H1 (cell line): ENCODE measurements at regions not wholly inside any gene's neighbourhood (a gene's known extent, or its start where the extent isn't known, plus 50 kb on each side); places are given as distances from the start of the nearest gene placed in this dataset.
A peak's percentile ranks its signal among the peaks of the same experiment; 100 is the strongest.

Experiments used
- CTCF ChIA-PET: fragments of 300-600 bp; sonication (Branson Sonifier 250); formaldehyde crosslinking; loops from one replicate; lab custom pipeline; 2021; ENCODE audit not compliant: partially characterized antibody; lab: Charles Lee
- POLR2A ChIA-PET: fragments of 300-600 bp; sonication (Branson Sonifier 250); formaldehyde crosslinking; loops from one replicate; lab custom pipeline; 2021; ENCODE audit warnings: inconsistent platforms; ENCODE audit not compliant: partially characterized antibody; lab: Charles Lee
- DNase-seq, 2 experiments: peaks; one replicate each; pipeline versions ENCODE4 v3.0.0 to v3.0.0-alpha.2; 2010 to 2022; ENCODE audit warnings: low spot score in 2 of 2, low read depth in 1 of 2, mixed read lengths in 1 of 2
- FAIRE-seq: peaks from 2 replicates; lab custom pipeline; 2011; peaks lifted over from hg19 to GRCh38; lab: Jason Lieb, UNC
- H2AFZ ChIP-seq: 2 replicates; pipeline ENCODE4 v1.8.1; 2012; ENCODE audit warnings: low read length, inconsistent platforms
- H2AK5ac ChIP-seq: 2 replicates; pipeline ENCODE4 v1.6.1; 2013; ENCODE audit warnings: low read depth, low read length
- H2BK120ac ChIP-seq: replicated peaks from 2 replicates; pipeline ENCODE3; 2013; ENCODE audit warnings: low read depth, low read length, inconsistent platforms
- H2BK12ac ChIP-seq: 2 replicates; pipeline ENCODE4 v1.6.1; 2013; ENCODE audit warnings: low read depth, low read length
- H2BK15ac ChIP-seq: 2 replicates; pipeline ENCODE4 v1.6.1; 2013; ENCODE audit warnings: low read length
- H2BK20ac ChIP-seq: 2 replicates; pipeline ENCODE4 v1.6.1; 2013; ENCODE audit warnings: low read length
- H2BK5ac ChIP-seq: 2 replicates; pipeline ENCODE4 v1.6.1; 2013; ENCODE audit warnings: low read depth, low read length
- H3K14ac ChIP-seq: 2 replicates; pipeline ENCODE4 v1.6.1; 2013; ENCODE audit warnings: inconsistent platforms; ENCODE audit not compliant: insufficient read length
- H3K18ac ChIP-seq: 2 replicates; pipeline ENCODE4 v1.6.1; 2013; ENCODE audit warnings: low read length; ENCODE audit errors: extremely low read depth
- H3K23ac ChIP-seq: 2 replicates; pipeline ENCODE4 v1.6.1; 2013; ENCODE audit warnings: inconsistent platforms; ENCODE audit not compliant: insufficient read length
- H3K23me2 ChIP-seq: 2 replicates; pipeline ENCODE4 v1.6.1; 2013; ENCODE audit warnings: low read depth, low read length
- H3K27ac ChIP-seq: 2 replicates; pipeline ENCODE4 v1.6.1; 2011; ENCODE audit warnings: low read depth, low read length, inconsistent platforms
- H3K27me3 ChIP-seq, 4 experiments: replicated peaks in 1 of 4; 1 replicate in 1 of 4; 2 replicates in 3 of 4; pipeline versions ENCODE4 v1.6.1 to v1.8.1; 2011 to 2013; ENCODE audit warnings: low read length in 3 of 4, mild to moderate bottlenecking in 3 of 4, inconsistent platforms in 2 of 4, mixed read lengths in 2 of 4, moderate library complexity in 1 of 4; ENCODE audit not compliant: control insufficient read depth in 3 of 4, insufficient read depth in 3 of 4; ENCODE audit errors: extremely low read depth in 1 of 4
- H3K36me3 ChIP-seq, 4 experiments: 2 replicates each; pipeline versions ENCODE4 v1.6.1 to v1.8.1; 2011 to 2013; ENCODE audit warnings: mild to moderate bottlenecking in 4 of 4, low read length in 3 of 4, moderate library complexity in 2 of 4, control low read depth in 1 of 4, inconsistent platforms in 1 of 4; ENCODE audit not compliant: insufficient read depth in 4 of 4, control insufficient read depth in 2 of 4
- H3K4ac ChIP-seq: replicated peaks from 2 replicates; pipeline ENCODE3; 2013; ENCODE audit warnings: low read length, low read depth, mixed read lengths, inconsistent platforms; ENCODE audit not compliant: insufficient read length
- H3K4me1 ChIP-seq, 4 experiments: replicated peaks in 1 of 4; 1 replicate in 1 of 4; 2 replicates in 3 of 4; pipeline versions ENCODE4 v1.6.1 to v1.8.1; 2011 to 2013; ENCODE audit warnings: low read length in 3 of 4, inconsistent platforms in 2 of 4, mixed read lengths in 1 of 4; ENCODE audit not compliant: insufficient read depth in 4 of 4, control insufficient read depth in 3 of 4
- H3K4me2 ChIP-seq, 2 experiments: 2 replicates each; pipeline versions ENCODE4 v1.6.1 to v1.8.1; 2011 to 2013; ENCODE audit warnings: low read depth in 2 of 2, low read length in 2 of 2, control low read depth in 1 of 2, inconsistent platforms in 1 of 2, mild to moderate bottlenecking in 1 of 2; ENCODE audit not compliant: insufficient read depth in 1 of 2
- H3K4me3 ChIP-seq, 4 experiments: fragments of 200-600, 300-600 bp in 1 of 4; sonication (generic), shearing (Covaris generic), sonication (Bioruptor Twin) in 1 of 4; 2 replicates each; pipeline versions ENCODE4 v1.5.1 to v1.8.1; 2011 to 2016; ENCODE audit warnings: low read length in 4 of 4, low read depth in 3 of 4, control low read depth in 2 of 4, inconsistent platforms in 2 of 4, mild to moderate bottlenecking in 2 of 4, mixed read lengths in 1 of 4, moderate library complexity in 1 of 4; ENCODE audit not compliant: insufficient read depth in 2 of 4; ENCODE audit errors: extremely low read depth in 1 of 4
- H3K56ac ChIP-seq: replicated peaks from 2 replicates; pipeline ENCODE3; 2013; ENCODE audit warnings: low read depth, mild to moderate bottlenecking, mixed read lengths, low read length, inconsistent platforms; ENCODE audit not compliant: insufficient read length
- H3K79me1 ChIP-seq: 2 replicates; pipeline ENCODE4 v1.6.1; 2013; ENCODE audit warnings: low read depth, low read length, control low read depth
- H3K79me2 ChIP-seq, 2 experiments: 2 replicates each; pipeline versions ENCODE4 v1.6.1 to v1.8.1; 2012 to 2013; ENCODE audit warnings: low read length in 2 of 2, mild to moderate bottlenecking in 2 of 2, inconsistent platforms in 1 of 2; ENCODE audit not compliant: insufficient read depth in 2 of 2, control insufficient read depth in 1 of 2
- H3K9ac ChIP-seq, 4 experiments: replicated peaks in 1 of 4; 1 replicate in 1 of 4; 2 replicates in 3 of 4; pipeline versions ENCODE4 v1.6.1 to v1.8.1; 2011 to 2013; ENCODE audit warnings: low read depth in 3 of 4, low read length in 3 of 4, control low read depth in 2 of 4, mild to moderate bottlenecking in 2 of 4, moderate library complexity in 2 of 4, inconsistent platforms in 1 of 4; ENCODE audit errors: extremely low read depth in 1 of 4
- H3K9me3 ChIP-seq, 2 experiments: 2 replicates each; pipeline versions ENCODE4 v1.6.1 to v1.8.1; 2012 to 2013; ENCODE audit warnings: mild to moderate bottlenecking in 2 of 2, moderate library complexity in 2 of 2, control low read depth in 1 of 2, inconsistent platforms in 1 of 2, low read depth in 1 of 2, low read length in 1 of 2, mixed read lengths in 1 of 2; ENCODE audit not compliant: insufficient read depth in 2 of 2
- H4K20me1 ChIP-seq, 2 experiments: replicated peaks in 1 of 2; 2 replicates each; pipeline versions ENCODE3 to v1.8.1; 2011 to 2013; ENCODE audit warnings: inconsistent platforms in 2 of 2, low read length in 2 of 2, mild to moderate bottlenecking in 1 of 2; ENCODE audit not compliant: insufficient read depth in 2 of 2, control insufficient read depth in 1 of 2
- H4K5ac ChIP-seq: 2 replicates; pipeline ENCODE4 v1.6.1; 2013; ENCODE audit warnings: low read length, low read depth, mixed read lengths, inconsistent platforms; ENCODE audit not compliant: insufficient read length
- H4K8ac ChIP-seq: 2 replicates; pipeline ENCODE4 v1.8.0; 2013; ENCODE audit warnings: mild to moderate bottlenecking, moderate library complexity, low read length, inconsistent platforms; ENCODE audit not compliant: insufficient read depth; ENCODE audit errors: extremely low read depth
- H4K91ac ChIP-seq: replicated peaks from 2 replicates; pipeline ENCODE3; 2013; ENCODE audit warnings: low read length, mixed read lengths, inconsistent platforms; ENCODE audit not compliant: insufficient read length
- BACH1 ChIP-seq: IDR thresholded peaks from 2 replicates; pipeline ENCODE4 v1.6.1; 2012; ENCODE audit warnings: low read length, improper control_type of control experiment
- CBX8 ChIP-seq: fragments of 300-800, 300-1000 bp; sonication (generic); IDR thresholded peaks from 2 replicates; pipeline ENCODE4 v1.7.1; 2016; ENCODE audit warnings: low read depth, low read length, borderline replicate concordance
- SP4 ChIP-seq: IDR thresholded peaks from 2 replicates; pipeline ENCODE4 v1.6.1; 2012; ENCODE audit warnings: low read length, inconsistent platforms
- WGBS, 2 experiments: shearing (Covaris generic) in 1 of 2; methylation state at CpG; one replicate each; pipeline versions ENCODE4 v1.1.6 to v1.1.7; 2013 to 2015; ENCODE audit warnings: low lambda C conversion rate in 2 of 2, mixed read lengths in 2 of 2, inconsistent platforms in 1 of 2, low coverage in 1 of 2, missing lambda C conversion rate in 1 of 2; ENCODE audit not compliant: insufficient replicate concordance in 2 of 2, insufficient coverage in 1 of 2, insufficient read length in 1 of 2; ENCODE audit errors: extremely low coverage in 1 of 2, missing lambda C conversion rate in 1 of 2; 5-methylcytosine and 5-hydroxymethylcytosine counted together
- TF ChIP-seq, protein P1 (sequence below): IDR thresholded peaks from 2 replicates; pipeline ENCODE4 v1.6.1; 2012; ENCODE audit warnings: inconsistent platforms
- TF ChIP-seq, protein P2 (sequence below), 3 experiments: IDR thresholded peaks; 1 replicate in 2 of 3; 2 replicates in 1 of 3; pipeline versions ENCODE4 v1.5.1 to v1.6.1; 2011; ENCODE audit warnings: low read length in 3 of 3, mild to moderate bottlenecking in 3 of 3, inconsistent platforms in 2 of 3, low read depth in 1 of 3, moderate library complexity in 1 of 3; ENCODE audit not compliant: insufficient read depth in 1 of 3; ENCODE audit errors: control extremely low read depth in 1 of 3

DNA sequence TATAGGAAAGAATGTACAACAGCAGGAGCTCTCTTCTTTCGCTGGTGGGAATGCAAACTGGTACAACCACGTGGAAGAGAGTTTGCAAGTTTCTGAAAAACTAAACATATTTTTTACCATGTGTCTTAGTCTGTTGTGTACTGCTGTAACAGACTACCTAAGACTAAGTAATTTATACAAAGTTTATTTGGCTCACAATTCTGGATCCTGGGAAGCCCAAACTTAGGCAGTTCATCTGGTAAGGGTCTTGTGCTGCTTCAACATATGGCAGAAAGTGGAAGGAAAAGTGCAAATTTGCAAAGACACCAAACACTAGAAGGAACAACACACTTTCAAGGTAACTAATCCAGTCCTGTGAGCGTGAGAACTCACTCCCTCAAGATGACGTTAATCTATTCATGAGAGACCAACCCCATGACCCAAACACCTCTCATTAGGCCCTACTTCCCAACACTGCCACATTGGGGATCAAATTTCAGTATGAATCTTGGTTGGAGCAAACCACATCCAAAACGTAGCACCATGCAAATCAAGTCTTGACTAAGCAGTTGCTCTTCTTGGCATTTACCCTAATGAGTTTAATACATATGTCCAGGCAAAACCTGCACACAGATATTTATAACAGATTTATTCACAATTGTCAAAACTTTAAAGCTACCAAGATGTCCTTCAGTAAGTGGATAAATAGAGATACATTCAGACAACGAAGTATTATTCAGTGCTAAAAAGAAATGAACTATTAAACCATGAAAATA is 481.9 kb upstream of the FOXG1 start:
- DNase-seq (no peak), FAIRE-seq (peak; percentile 19)
- Histone ChIP-seq H2BK120ac (no peak overlapping the region), H3K23me2 (no peaks in the 10 kb centered on the region; the same call in 1 of the 2 replicates), H3K27me3 (no peaks in the 10 kb centered on the region), H3K4ac (no peak overlapping the region), H3K18ac (no peak overlapping the region), H3K27ac (no peak overlapping the region), H2BK12ac (no peak overlapping the region), H3K79me2 (no peaks in the 10 kb centered on the region), H2AFZ (peak overlapping the region; percentile 55), H4K91ac (no peak overlapping the region), H2AK5ac (no peak overlapping the region), H2BK5ac (no peak overlapping the region), H4K5ac (no peak overlapping the region), H3K9me3 (no peaks in the 10 kb centered on the region), H4K20me1 (no peaks in the 10 kb centered on the region), H3K79me1 (no peaks in the 10 kb centered on the region), H3K4me3 (no peak overlapping the region), H3K4me1 (no peaks in the 10 kb centered on the region), H3K23ac (no peak overlapping the region), H3K4me2 (no peak overlapping the region), H2BK15ac (no peak overlapping the region), H3K14ac (no peak overlapping the region), H4K8ac (no peak overlapping the region), H3K36me3 (no peaks in the 10 kb centered on the region), H3K9ac (no peak overlapping the region), H3K56ac (no peak overlapping the region), H2BK20ac (no peak overlapping the region)
- 89% methylated on average over 6 of the region's 6 CpGs; no CpG with 5 or more reads in 1 of the 2 experiments for WGBS, 2 experiments
- TF ChIP-seq BACH1 (no peak), SP4 (no peak), CBX8 (no peak)
- TF ChIP-seq, protein P1, sequence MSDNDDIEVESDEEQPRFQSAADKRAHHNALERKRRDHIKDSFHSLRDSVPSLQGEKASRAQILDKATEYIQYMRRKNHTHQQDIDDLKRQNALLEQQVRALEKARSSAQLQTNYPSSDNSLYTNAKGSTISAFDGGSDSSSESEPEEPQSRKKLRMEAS, result no peak
- TF ChIP-seq, protein P2, sequence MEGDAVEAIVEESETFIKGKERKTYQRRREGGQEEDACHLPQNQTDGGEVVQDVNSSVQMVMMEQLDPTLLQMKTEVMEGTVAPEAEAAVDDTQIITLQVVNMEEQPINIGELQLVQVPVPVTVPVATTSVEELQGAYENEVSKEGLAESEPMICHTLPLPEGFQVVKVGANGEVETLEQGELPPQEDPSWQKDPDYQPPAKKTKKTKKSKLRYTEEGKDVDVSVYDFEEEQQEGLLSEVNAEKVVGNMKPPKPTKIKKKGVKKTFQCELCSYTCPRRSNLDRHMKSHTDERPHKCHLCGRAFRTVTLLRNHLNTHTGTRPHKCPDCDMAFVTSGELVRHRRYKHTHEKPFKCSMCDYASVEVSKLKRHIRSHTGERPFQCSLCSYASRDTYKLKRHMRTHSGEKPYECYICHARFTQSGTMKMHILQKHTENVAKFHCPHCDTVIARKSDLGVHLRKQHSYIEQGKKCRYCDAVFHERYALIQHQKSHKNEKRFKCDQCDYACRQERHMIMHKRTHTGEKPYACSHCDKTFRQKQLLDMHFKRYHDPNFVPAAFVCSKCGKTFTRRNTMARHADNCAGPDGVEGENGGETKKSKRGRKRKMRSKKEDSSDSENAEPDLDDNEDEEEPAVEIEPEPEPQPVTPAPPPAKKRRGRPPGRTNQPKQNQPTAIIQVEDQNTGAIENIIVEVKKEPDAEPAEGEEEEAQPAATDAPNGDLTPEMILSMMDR (IDR thresholded peaks at IDR 0.05; ENCODE audit: control extremely low read depth in 1 of 3, insufficient read depth in 1 of 3, low read depth in 1 of 3, low read length in 3 of 3), result no peak
- CTCF ChIA-PET, result interaction anchor here (3.5 kb wide), 1 partner anchor 10 kb away, joined by 11 read pairs; no protein-coding TSS in a partner anchor
- POLR2A ChIA-PET, result no interaction called here
